ENCODE measurements at regions not wholly inside any gene's neighbourhood (a gene's known extent, or its start where the extent isn't known, plus 50 kb on each side); places are given as distances from the start of the nearest gene placed in this dataset.

DNA sequence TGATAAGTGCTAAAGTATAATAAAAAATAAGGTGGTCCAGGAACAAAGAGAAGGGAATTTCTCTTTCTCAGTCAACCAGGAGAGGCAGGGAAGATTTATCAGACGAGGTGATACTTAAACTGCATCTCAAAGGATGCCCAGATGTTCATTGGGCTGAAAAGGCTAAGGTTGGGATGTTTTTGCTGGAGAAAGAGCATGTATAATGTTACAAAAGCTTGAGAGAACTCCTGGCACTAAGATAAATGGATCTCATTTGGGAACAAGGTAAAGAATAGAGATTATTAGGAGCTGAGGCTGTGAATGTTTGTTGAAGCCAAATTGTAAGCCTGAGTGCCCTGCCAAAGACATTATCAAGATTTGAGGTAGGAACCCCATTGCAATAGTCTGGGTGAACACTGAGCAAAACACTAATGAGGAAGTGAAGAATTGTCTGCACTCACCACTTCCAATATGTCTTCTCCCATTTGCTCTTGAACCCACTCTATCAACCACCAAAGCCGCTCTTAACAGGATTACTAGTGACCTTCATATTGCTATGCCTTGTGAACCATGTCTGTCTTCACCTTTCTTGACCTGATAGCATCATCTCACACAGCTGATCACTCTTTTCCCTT, 149.0 kb upstream of the ARID2 start:
- TF ChIP-seq YY1 (IDR thresholded peaks at IDR 0.05; ENCODE audit: low read depth) = no peak
- TF ChIP-seq, protein P1, sequence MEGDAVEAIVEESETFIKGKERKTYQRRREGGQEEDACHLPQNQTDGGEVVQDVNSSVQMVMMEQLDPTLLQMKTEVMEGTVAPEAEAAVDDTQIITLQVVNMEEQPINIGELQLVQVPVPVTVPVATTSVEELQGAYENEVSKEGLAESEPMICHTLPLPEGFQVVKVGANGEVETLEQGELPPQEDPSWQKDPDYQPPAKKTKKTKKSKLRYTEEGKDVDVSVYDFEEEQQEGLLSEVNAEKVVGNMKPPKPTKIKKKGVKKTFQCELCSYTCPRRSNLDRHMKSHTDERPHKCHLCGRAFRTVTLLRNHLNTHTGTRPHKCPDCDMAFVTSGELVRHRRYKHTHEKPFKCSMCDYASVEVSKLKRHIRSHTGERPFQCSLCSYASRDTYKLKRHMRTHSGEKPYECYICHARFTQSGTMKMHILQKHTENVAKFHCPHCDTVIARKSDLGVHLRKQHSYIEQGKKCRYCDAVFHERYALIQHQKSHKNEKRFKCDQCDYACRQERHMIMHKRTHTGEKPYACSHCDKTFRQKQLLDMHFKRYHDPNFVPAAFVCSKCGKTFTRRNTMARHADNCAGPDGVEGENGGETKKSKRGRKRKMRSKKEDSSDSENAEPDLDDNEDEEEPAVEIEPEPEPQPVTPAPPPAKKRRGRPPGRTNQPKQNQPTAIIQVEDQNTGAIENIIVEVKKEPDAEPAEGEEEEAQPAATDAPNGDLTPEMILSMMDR (IDR thresholded peaks at IDR 0.05) = no peak
- TF ChIP-seq, protein P2, sequence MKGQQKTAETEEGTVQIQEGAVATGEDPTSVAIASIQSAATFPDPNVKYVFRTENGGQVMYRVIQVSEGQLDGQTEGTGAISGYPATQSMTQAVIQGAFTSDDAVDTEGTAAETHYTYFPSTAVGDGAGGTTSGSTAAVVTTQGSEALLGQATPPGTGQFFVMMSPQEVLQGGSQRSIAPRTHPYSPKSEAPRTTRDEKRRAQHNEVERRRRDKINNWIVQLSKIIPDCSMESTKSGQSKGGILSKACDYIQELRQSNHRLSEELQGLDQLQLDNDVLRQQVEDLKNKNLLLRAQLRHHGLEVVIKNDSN (IDR thresholded peaks at IDR 0.05; ENCODE audit: borderline replicate concordance, low read depth) = no peak
- TF ChIP-seq TAF1 (IDR thresholded peaks at IDR 0.05; ENCODE audit: borderline replicate concordance, low read depth, low read length) = no peak
- no peak for TF ChIP-seq REST (IDR thresholded peaks at IDR 0.05; ENCODE audit: low read depth, low read length)
- no peak for TF ChIP-seq POLR2AphosphoS5 (IDR thresholded peaks at IDR 0.05; ENCODE audit: low read depth, low read length)
- TF ChIP-seq, protein P3, sequence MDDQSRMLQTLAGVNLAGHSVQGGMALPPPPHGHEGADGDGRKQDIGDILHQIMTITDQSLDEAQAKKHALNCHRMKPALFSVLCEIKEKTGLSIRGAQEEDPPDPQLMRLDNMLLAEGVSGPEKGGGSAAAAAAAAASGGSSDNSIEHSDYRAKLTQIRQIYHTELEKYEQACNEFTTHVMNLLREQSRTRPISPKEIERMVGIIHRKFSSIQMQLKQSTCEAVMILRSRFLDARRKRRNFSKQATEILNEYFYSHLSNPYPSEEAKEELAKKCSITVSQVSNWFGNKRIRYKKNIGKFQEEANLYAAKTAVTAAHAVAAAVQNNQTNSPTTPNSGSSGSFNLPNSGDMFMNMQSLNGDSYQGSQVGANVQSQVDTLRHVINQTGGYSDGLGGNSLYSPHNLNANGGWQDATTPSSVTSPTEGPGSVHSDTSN (IDR thresholded peaks at IDR 0.05) = no peak

Data from SK-N-SH (cell line).